Panc1 (cell line): ENCODE measurements at regions not wholly inside any gene's neighbourhood (a gene's known extent, or its start where the extent isn't known, plus 50 kb on each side); places are given as distances from the start of the nearest gene placed in this dataset.

Experiments used
- POLR2AphosphoS5 ChIP-seq: IDR thresholded peaks from 2 replicates; pipeline ENCODE4 v1.6.1; 2012; ENCODE audit warnings: mild to moderate bottlenecking, low read depth, low read length, moderate library complexity
- TF ChIP-seq, protein P1 (sequence below): fragments of 450-650 bp; IDR thresholded peaks from 2 replicates; pipeline ENCODE4 v1.5.1; 2017; ENCODE audit warnings: mild to moderate bottlenecking

GRCh38 chr6:6826961-6827360 lies 238.4 kb downstream of the LY86 start:
- TF ChIP-seq, protein P1, sequence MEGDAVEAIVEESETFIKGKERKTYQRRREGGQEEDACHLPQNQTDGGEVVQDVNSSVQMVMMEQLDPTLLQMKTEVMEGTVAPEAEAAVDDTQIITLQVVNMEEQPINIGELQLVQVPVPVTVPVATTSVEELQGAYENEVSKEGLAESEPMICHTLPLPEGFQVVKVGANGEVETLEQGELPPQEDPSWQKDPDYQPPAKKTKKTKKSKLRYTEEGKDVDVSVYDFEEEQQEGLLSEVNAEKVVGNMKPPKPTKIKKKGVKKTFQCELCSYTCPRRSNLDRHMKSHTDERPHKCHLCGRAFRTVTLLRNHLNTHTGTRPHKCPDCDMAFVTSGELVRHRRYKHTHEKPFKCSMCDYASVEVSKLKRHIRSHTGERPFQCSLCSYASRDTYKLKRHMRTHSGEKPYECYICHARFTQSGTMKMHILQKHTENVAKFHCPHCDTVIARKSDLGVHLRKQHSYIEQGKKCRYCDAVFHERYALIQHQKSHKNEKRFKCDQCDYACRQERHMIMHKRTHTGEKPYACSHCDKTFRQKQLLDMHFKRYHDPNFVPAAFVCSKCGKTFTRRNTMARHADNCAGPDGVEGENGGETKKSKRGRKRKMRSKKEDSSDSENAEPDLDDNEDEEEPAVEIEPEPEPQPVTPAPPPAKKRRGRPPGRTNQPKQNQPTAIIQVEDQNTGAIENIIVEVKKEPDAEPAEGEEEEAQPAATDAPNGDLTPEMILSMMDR: no peak
- no peak for TF ChIP-seq POLR2AphosphoS5
